ENCODE measurements at regions not wholly inside any gene's neighbourhood (a gene's known extent, or its start where the extent isn't known, plus 50 kb on each side); places are given as distances from the start of the nearest gene placed in this dataset.

GRCh38 chr20:63141531-63141930, 74.4 kb downstream of the YTHDF1 start:
- no peak for DNase-seq (ENCODE audit: low spot score)
- H3K27ac ChIP-seq (ENCODE audit: extremely low read length, insufficient read depth, low read length) = no peak overlapping the region
- in situ Hi-C loops (cut with HindIII; ENCODE audit: extremely low pct_ligation_motif_present, low pct_unique_long_range_greater_than_20kb) = no loop called here
- TF ChIP-seq MEIS2 (CRISPR knock-in tag; IDR thresholded peaks at IDR 0.05) = no peak
- no peak for TF ChIP-seq TMF1 (CRISPR knock-in tag; IDR thresholded peaks at IDR 0.05; ENCODE audit: low read depth)
- ChIA-PET POLR2A (no interaction called here), CTCF (ENCODE audit: low intra/inter-chr PET ratio, low total read pairs) (no interaction called here)
- H4K20me1 ChIP-seq (ENCODE audit: insufficient read depth, low read length) = no peaks in the 10 kb centered on the region; the same call in 1 of the 2 replicates
- H3K4me1 ChIP-seq (ENCODE audit: insufficient read depth, low read length) = no peaks in the 10 kb centered on the region
- H3K4me3 ChIP-seq (replicated peaks in 1 of 3; ENCODE audit: insufficient read depth in 1 of 3, low read depth in 2 of 3, low read length in 3 of 3) = no peak overlapping the region
- peaks cover 19 to 62% of the 10 kb centered on the region in 2 experiments for H3K27me3 ChIP-seq (ENCODE audit: control insufficient read depth in 1 of 2, insufficient read depth in 2 of 2, low read length in 2 of 2)
- H3K9me3 ChIP-seq (ENCODE audit: low read length) = 0 out of 2 replicates have a peak, but pooled peaks cover under 1% of the 10 kb centered on the region
- no peak overlapping the region for H2AFZ ChIP-seq (ENCODE audit: low read length)
- ATAC-seq = no peak
- no peak overlapping the region for H3K9ac ChIP-seq (ENCODE audit: insufficient read depth, low read depth, low read length)
- H3K36me3 ChIP-seq (replicated peaks in 1 of 2; ENCODE audit: control insufficient read depth in 1 of 2, insufficient read depth in 2 of 2, low read length in 2 of 2) = no peaks in the 10 kb centered on the region
- 35% methylated on average over 12 of the region's 12 CpGs for WGBS (ENCODE audit: low lambda C conversion rate)
- no peak for FAIRE-seq
- intact Hi-C loops (cut with micrococcal nuclease; ENCODE audit: unreplicated experiment) = no loop called here
- no TSS peak for BruUV-seq (replicated peaks)
- no peak overlapping the region for H3K4me2 ChIP-seq (ENCODE audit: low read depth, low read length)
- H3K79me2 ChIP-seq (ENCODE audit: insufficient read depth, low read length) = no peaks in the 10 kb centered on the region

- ATAC-seq (peak; percentile 27), DNase-seq (ENCODE audit: low spot score) (no peak), FAIRE-seq (no peak)
- Histone ChIP-seq H3K27me3 (ENCODE audit: control insufficient read depth in 1 of 2, insufficient read depth in 2 of 2, low read length in 2 of 2) (peaks cover 19 to 65% of the 10 kb centered on the region in 2 experiments), H3K79me2 (ENCODE audit: insufficient read depth, low read length) (no peaks in the 10 kb centered on the region), H2AFZ (ENCODE audit: low read length) (no peak overlapping the region), H3K36me3 (replicated peaks in 1 of 2; ENCODE audit: control insufficient read depth in 1 of 2, insufficient read depth in 2 of 2, low read length in 2 of 2) (no peaks in the 10 kb centered on the region), H3K4me2 (ENCODE audit: low read depth, low read length) (no peak overlapping the region), H3K27ac (ENCODE audit: extremely low read length, insufficient read depth, low read length) (no peak overlapping the region), H3K9me3 (ENCODE audit: low read length) (no peaks in the 10 kb centered on the region), H3K4me1 (ENCODE audit: insufficient read depth, low read length) (no peaks in the 10 kb centered on the region), H3K4me3 (replicated peaks in 1 of 3; ENCODE audit: insufficient read depth in 1 of 3, low read depth in 2 of 3, low read length in 3 of 3) (no peak overlapping the region), H4K20me1 (ENCODE audit: insufficient read depth, low read length) (no peaks in the 10 kb centered on the region; the same call in 1 of the 2 replicates), H3K9ac (ENCODE audit: insufficient read depth, low read depth, low read length) (no peak overlapping the region)
- 30% methylated on average over 20 of the region's 24 CpGs for WGBS (ENCODE audit: low lambda C conversion rate)
- BruUV-seq (replicated peaks) = no TSS peak
- intact Hi-C loops (cut with micrococcal nuclease; ENCODE audit: unreplicated experiment) = no loop called here
- ChIA-PET POLR2A (no interaction called here), CTCF (ENCODE audit: low intra/inter-chr PET ratio, low total read pairs) (no interaction called here)
- in situ Hi-C loops (cut with HindIII; ENCODE audit: extremely low pct_ligation_motif_present, low pct_unique_long_range_greater_than_20kb) = no loop called here
- TF ChIP-seq ZNF850 (CRISPR knock-in tag; conservative IDR thresholded peaks at IDR 0.05) (no peak), ONECUT2 (CRISPR knock-in tag; IDR thresholded peaks at IDR 0.05) (no peak), ATRX (CRISPR knock-in tag; IDR thresholded peaks at IDR 0.05; ENCODE audit: borderline replicate concordance) (no peak), ZNF776 (CRISPR knock-in tag; IDR thresholded peaks at IDR 0.05) (no peak), KDM4B (CRISPR knock-in tag; IDR thresholded peaks at IDR 0.05) (no peak), TRIM22 (IDR thresholded peaks at IDR 0.05) (no peak), ZNF563 (CRISPR knock-in tag; IDR thresholded peaks at IDR 0.05) (no peak), ZNF180 (CRISPR knock-in tag; IDR thresholded peaks at IDR 0.05; ENCODE audit: borderline replicate concordance, low read depth) (no peak), RCOR2 (CRISPR knock-in tag; IDR thresholded peaks at IDR 0.05) (no peak), TCF7L2 (IDR thresholded peaks at IDR 0.05; ENCODE audit: low read depth, low read length) (no peak), ZFP36L1 (CRISPR knock-in tag; IDR thresholded peaks at IDR 0.05) (no peak), MNT (IDR thresholded peaks at IDR 0.05) (no peak), ZNF749 (CRISPR knock-in tag; IDR thresholded peaks at IDR 0.05; ENCODE audit: borderline replicate concordance) (no peak), ZNF841 (CRISPR knock-in tag; IDR thresholded peaks at IDR 0.05; ENCODE audit: borderline replicate concordance) (no peak)
Measured at GRCh38 chr20:63140514-63141433, 75.2 kb downstream of the YTHDF1 start.

Measured in HepG2 (cell line).